Activated B cell treated with CpG ODN at 0.5 μM for 24 hours (primary cell): ENCODE measurements at regions not wholly inside any gene's neighbourhood (a gene's known extent, or its start where the extent isn't known, plus 50 kb on each side); places are given as distances from the start of the nearest gene placed in this dataset.

Experiments used
- ATAC-seq: fragments of 200-7000 bp; cut with Tn5 transposase; one replicate; pipeline ENCODE4 v1.10.0; 2021; ENCODE audit warnings: low read depth, mild to moderate bottlenecking, moderate library complexity
- CTCF ChIA-PET: fragments of 350-600 bp; sonication (Branson Sonifier 250); formaldehyde crosslinking; loops from one replicate; lab custom pipeline; 2021; ENCODE audit warnings: antibody characterized with exemption; lab: Charles Lee
- POLR2A ChIA-PET: fragments of 350-600 bp; sonication (Branson Sonifier 250); formaldehyde crosslinking; loops from one replicate; lab custom pipeline; 2021; ENCODE audit warnings: antibody characterized with exemption; lab: Charles Lee
- DNase-seq: peaks from one replicate; pipeline ENCODE4 v3.0.0; 2022
- H3K27ac Mint-ChIP-seq: one replicate; pipeline ENCODE4 v1.8.0; 2020; ENCODE audit warnings: mixed read lengths
- H3K27me3 Mint-ChIP-seq: one replicate; pipeline ENCODE4 v1.8.0; 2021; ENCODE audit warnings: mixed read lengths
- H3K36me3 Mint-ChIP-seq: one replicate; pipeline ENCODE4 v1.8.0; 2021; ENCODE audit warnings: low read depth, mixed read lengths
- H3K4me1 Mint-ChIP-seq: one replicate; pipeline ENCODE4 v1.8.0; 2021; ENCODE audit warnings: mixed read lengths
- H3K4me3 Mint-ChIP-seq: one replicate; pipeline ENCODE4 v1.8.0; 2020; ENCODE audit warnings: mild to moderate bottlenecking, mixed read lengths
- H3K9me3 Mint-ChIP-seq: one replicate; pipeline ENCODE4 v1.8.0; 2020; ENCODE audit warnings: mixed read lengths
- CTCF ChIP-seq: fragments of 200-600 bp; IDR thresholded peaks from one replicate; pipeline ENCODE4 v1.8.0; 2022; ENCODE audit warnings: antibody characterized with exemption, mild to moderate bottlenecking
- intact Hi-C: fragments of 100-400 bp; cut with micrococcal nuclease; formaldehyde crosslinking; loops from one replicate; pipeline ENCODE4 v1.15.1; 2024

GRCh38 chr1:232248276-232248820 lies 381.6 kb downstream of the SIPA1L2 start:
- Mint-ChIP-seq H3K27me3 (peaks cover 6% of the 10 kb centered on the region), H3K36me3 (no peaks in the 10 kb centered on the region), H3K4me1 (no peaks in the 10 kb centered on the region), H3K27ac (no peak overlapping the region), H3K4me3 (no peak overlapping the region), H3K9me3 (no peaks in the 10 kb centered on the region)
- DNase-seq (no peak), ATAC-seq (no peak)
- no peak for TF ChIP-seq CTCF
- POLR2A ChIA-PET, result no interaction called here
- CTCF ChIA-PET, result no interaction called here
- intact Hi-C loops, result no loop called here

- Mint-ChIP-seq H3K27me3 (peaks cover 6% of the 10 kb centered on the region), H3K9me3 (no peaks in the 10 kb centered on the region), H3K4me1 (no peaks in the 10 kb centered on the region), H3K27ac (no peak overlapping the region), H3K4me3 (no peak overlapping the region), H3K36me3 (no peaks in the 10 kb centered on the region)
- ChIA-PET POLR2A (no interaction called here), CTCF (no interaction called here)
- TF ChIP-seq CTCF, result no peak
- no peak for ATAC-seq
- DNase-seq, result no peak
- intact Hi-C loops, result no loop called here
Measured at GRCh38 chr1:232247669-232248068, 382.3 kb downstream of the SIPA1L2 start.

GRCh38 chr1:232244426-232244825 lies 385.5 kb downstream of the SIPA1L2 start:
- H3K36me3 Mint-ChIP-seq, result no peaks in the 10 kb centered on the region
- no peak overlapping the region for H3K27ac Mint-ChIP-seq
- ChIA-PET POLR2A (no interaction called here), CTCF (no interaction called here)
- no peaks in the 10 kb centered on the region for H3K4me1 Mint-ChIP-seq
- H3K27me3 Mint-ChIP-seq, result peaks cover 3% of the 10 kb centered on the region
- intact Hi-C loops, result no loop called here
- TF ChIP-seq CTCF, result no peak
- H3K9me3 Mint-ChIP-seq, result peaks cover 5% of the 10 kb centered on the region
- no peak for ATAC-seq
- no peak for DNase-seq
- H3K4me3 Mint-ChIP-seq, result no peak overlapping the region

- intact Hi-C loops, result no loop called here
- Mint-ChIP-seq H3K27ac (no peak overlapping the region), H3K4me3 (no peak overlapping the region), H3K9me3 (peaks cover 7% of the 10 kb centered on the region), H3K4me1 (no peaks in the 10 kb centered on the region), H3K27me3 (peaks cover 3% of the 10 kb centered on the region), H3K36me3 (no peaks in the 10 kb centered on the region)
- no peak for DNase-seq
- ChIA-PET CTCF (no interaction called here), POLR2A (no interaction called here)
- ATAC-seq, result no peak
- no peak for TF ChIP-seq CTCF
Measured at GRCh38 chr1:232239998-232240397, 389.9 kb downstream of the SIPA1L2 start.

GRCh38 chr1:232239522-232239921 lies 390.4 kb downstream of the SIPA1L2 start:
- POLR2A ChIA-PET, result no interaction called here
- no peak for DNase-seq
- intact Hi-C loops, result no loop called here
- TF ChIP-seq CTCF, result no peak
- peaks cover 7% of the 10 kb centered on the region for H3K9me3 Mint-ChIP-seq
- no peak for ATAC-seq
- peaks cover 3% of the 10 kb centered on the region for H3K27me3 Mint-ChIP-seq
- H3K36me3 Mint-ChIP-seq, result no peaks in the 10 kb centered on the region
- H3K4me3 Mint-ChIP-seq, result no peak overlapping the region
- no peak overlapping the region for H3K27ac Mint-ChIP-seq
- CTCF ChIA-PET, result no interaction called here
- H3K4me1 Mint-ChIP-seq, result no peaks in the 10 kb centered on the region
